ENCODE measurements at regions not wholly inside any gene's neighbourhood (a gene's known extent, or its start where the extent isn't known, plus 50 kb on each side); places are given as distances from the start of the nearest gene placed in this dataset.

DNA sequence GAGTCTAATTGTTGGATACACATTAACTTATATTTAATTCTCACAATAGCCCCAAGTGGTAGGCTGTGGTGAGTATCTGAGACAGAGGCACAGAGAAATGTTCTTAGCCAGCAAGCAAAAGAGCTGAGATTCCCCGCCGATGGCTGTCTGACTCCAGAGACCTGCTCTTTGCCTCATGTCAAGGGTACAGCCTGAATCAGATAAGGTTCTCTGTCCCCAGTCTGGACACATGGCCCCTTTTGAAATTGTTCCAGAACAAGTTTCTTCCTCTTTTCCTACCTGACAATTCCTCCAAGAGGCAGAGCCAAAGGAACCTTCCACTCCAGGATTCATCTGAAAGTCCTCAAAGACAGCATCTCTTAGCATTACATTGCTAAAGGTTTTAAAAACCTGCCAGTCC lies 512.9 kb upstream of the TNP1 start:
- TF ChIP-seq CTCF (IDR thresholded peaks at IDR 0.05) (no peak), EZH2 (IDR thresholded peaks at IDR 0.05; ENCODE audit: borderline replicate concordance, insufficient read depth, low read depth, low read length, poor library complexity, severe bottlenecking) (no peak)
